ENCODE measurements at regions not wholly inside any gene's neighbourhood (a gene's known extent, or its start where the extent isn't known, plus 50 kb on each side); places are given as distances from the start of the nearest gene placed in this dataset.

- intact Hi-C loops (cut with DNase I; ENCODE audit: low total_unique reads) = no loop called here
- WGBS, 2 donors = 85 to 97% methylated on average over 2 of the region's 2 CpGs
- no peak for TF ChIP-seq POLR2A (IDR thresholded peaks at IDR 0.05)
- TF ChIP-seq CTCF (IDR thresholded peaks at IDR 0.05) = no peak
- H3K4me3 ChIP-seq (ENCODE audit: low read depth, poor library complexity, severe bottlenecking) = no peak overlapping the region
- DNase-seq (ENCODE audit: low spot score in 2 of 2) = no peak
Measured at GRCh38 chr11:111194860-111195568, 50.5 kb upstream of the POU2AF2 start.

DNA sequence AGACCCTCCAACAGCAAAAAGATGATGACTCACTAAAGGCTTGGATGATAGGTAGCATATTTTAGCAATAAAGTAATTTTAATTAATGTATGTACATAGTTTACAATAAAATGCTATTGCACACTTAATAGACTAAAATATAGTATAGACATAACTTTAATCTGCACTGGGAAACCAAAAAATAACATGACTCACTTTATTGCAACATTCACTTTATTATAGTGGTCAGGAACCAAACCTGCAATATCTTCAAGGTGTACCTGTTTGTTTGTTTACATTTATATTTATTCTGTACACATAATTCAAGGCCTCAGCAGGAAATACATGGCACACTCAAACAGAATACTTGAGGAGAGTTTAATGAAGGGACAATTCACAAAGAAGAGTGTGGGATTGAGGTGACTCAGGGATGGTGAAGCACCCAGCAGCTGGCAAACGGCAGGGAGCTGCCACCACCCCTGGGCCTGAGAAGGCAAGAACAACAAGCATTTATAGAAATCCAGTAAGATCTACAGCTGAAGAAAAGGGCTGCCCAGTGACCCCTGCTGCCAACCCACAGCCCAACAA lies 51.5 kb upstream of the POU2AF2 start:
- TF ChIP-seq POLR2A (IDR thresholded peaks at IDR 0.05) (no peak), CTCF (IDR thresholded peaks at IDR 0.05) (no peak)
- intact Hi-C loops (cut with DNase I; ENCODE audit: low total_unique reads) = no loop called here
- H3K4me3 ChIP-seq (ENCODE audit: low read depth, poor library complexity, severe bottlenecking) = no peak overlapping the region
- no peak for DNase-seq (ENCODE audit: low spot score in 2 of 2)
- 57 to 68% methylated on average over 1 of the region's 1 CpG for WGBS, 2 donors

DNA sequence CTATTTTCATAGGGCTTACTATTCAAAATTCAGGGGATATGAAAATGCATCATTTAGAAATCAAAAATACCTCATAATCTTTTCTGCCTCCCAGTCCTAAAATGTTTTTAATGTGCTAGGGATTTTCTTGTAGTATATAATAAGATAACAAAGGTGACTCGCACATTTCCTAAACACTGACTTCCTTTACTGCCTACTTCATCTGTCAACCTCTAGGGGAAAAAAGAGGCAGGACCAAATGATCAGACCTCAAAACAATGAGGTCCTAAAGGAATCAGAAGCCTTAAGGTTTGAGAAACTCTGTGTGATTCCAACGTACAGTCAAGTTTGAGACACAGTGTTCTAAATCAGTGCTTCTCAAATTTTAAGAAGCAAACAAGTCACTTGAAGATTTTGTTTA lies 56.1 kb upstream of the POU2AF2 start:
- H3K4me3 ChIP-seq (ENCODE audit: low read depth, poor library complexity, severe bottlenecking) = no peak overlapping the region
- intact Hi-C loops (cut with DNase I; ENCODE audit: low total_unique reads) = no loop called here
- WGBS, 2 donors = 63 to 70% methylated on average over 2 of the region's 2 CpGs
- TF ChIP-seq CTCF (IDR thresholded peaks at IDR 0.05) = no peak
- TF ChIP-seq POLR2A (IDR thresholded peaks at IDR 0.05) = no peak
- DNase-seq (ENCODE audit: low spot score in 2 of 2) = no peak

- no peak for TF ChIP-seq CTCF (IDR thresholded peaks at IDR 0.05)
- TF ChIP-seq POLR2A (IDR thresholded peaks at IDR 0.05) = no peak
- DNase-seq (ENCODE audit: low spot score in 2 of 2) = no peak
- no peak overlapping the region for H3K4me3 ChIP-seq (ENCODE audit: low read depth, poor library complexity, severe bottlenecking)
- WGBS, 2 donors = 55 to 65% methylated on average over 3 of the region's 3 CpGs
- intact Hi-C loops (cut with DNase I; ENCODE audit: low total_unique reads) = no loop called here
Measured at GRCh38 chr11:111186308-111186915, 59.1 kb upstream of the POU2AF2 start.

DNA sequence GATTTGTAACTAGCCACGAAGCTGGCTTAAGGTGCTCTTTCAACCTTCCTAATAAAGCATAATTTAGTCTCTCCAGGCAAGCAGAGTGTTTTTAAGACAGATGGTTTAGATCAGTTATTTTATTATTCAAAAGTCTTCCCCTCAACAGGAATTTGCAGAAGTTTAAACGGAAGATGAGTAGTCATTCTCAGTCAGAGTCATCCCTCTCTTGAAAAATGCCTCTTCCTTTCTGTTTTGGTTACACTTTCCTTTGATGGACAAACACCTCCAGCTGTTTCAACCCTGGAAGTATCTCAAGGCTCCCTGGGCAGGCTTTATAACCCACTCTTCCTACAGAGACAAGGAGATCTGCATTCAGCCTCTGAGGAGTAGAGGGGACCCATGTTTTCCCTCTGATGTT lies 60.3 kb upstream of the POU2AF2 start:
- DNase-seq (ENCODE audit: low spot score in 2 of 2) = no peak
- intact Hi-C loops (cut with DNase I; ENCODE audit: low total_unique reads) = no loop called here
- H3K4me3 ChIP-seq (ENCODE audit: low read depth, poor library complexity, severe bottlenecking) = no peak overlapping the region
- no peak for TF ChIP-seq CTCF (IDR thresholded peaks at IDR 0.05)
- TF ChIP-seq POLR2A (IDR thresholded peaks at IDR 0.05) = no peak
- WGBS, 2 donors = 38 to 53% methylated on average over 2 of the region's 2 CpGs

Data from lower leg skin (tissue), 4 donors.